HEK293 (cell line): ENCODE measurements at regions not wholly inside any gene's neighbourhood (a gene's known extent, or its start where the extent isn't known, plus 50 kb on each side); places are given as distances from the start of the nearest gene placed in this dataset.

Experiments used
- CTCF ChIA-PET: fragments of 350-600 bp; formaldehyde crosslinking; extraction: SDS; loops from one replicate; lab custom pipeline; 2021; ENCODE audit warnings: antibody characterized with exemption; lab: Yijun Ruan, JAX
- POLR2A ChIA-PET: fragments of 300-600 bp; formaldehyde crosslinking; extraction: SDS; loops from one replicate; lab custom pipeline; 2020; ENCODE audit warnings: antibody characterized with exemption, inconsistent platforms; lab: Yijun Ruan, JAX
- H3K27ac ChIP-seq: fragments of 200-500 bp; sonication (Bioruptor generic); 2 replicates; pipeline ENCODE4 v1.5.1; 2014; ENCODE audit warnings: low read depth, low read length, control low read depth, inconsistent platforms; ENCODE audit errors: extremely low read depth
- H3K36me3 ChIP-seq, 2 experiments: fragments of 200-500 bp in 1 of 2; sonication (Bioruptor generic) in 1 of 2; 1 replicate in 1 of 2; 2 replicates in 1 of 2; pipeline ENCODE4 v1.5.1; 2014 to 2017; ENCODE audit warnings: inconsistent platforms in 2 of 2, low read length in 2 of 2; ENCODE audit not compliant: control insufficient read depth in 2 of 2, insufficient read depth in 1 of 2
- H3K4me1 ChIP-seq: fragments of 200-500 bp; sonication (Bioruptor generic); 2 replicates; pipeline ENCODE4 v1.5.1; 2014; ENCODE audit warnings: mild to moderate bottlenecking, low read length, inconsistent platforms; ENCODE audit not compliant: control insufficient read depth, insufficient read depth
- H3K4me3 ChIP-seq: 2 replicates; pipeline ENCODE4 v1.5.1; 2011; ENCODE audit warnings: low read depth, mild to moderate bottlenecking, control low read depth, low read length, moderate library complexity
- H3K9me3 ChIP-seq: fragments of 200-500 bp; sonication (Bioruptor generic); 2 replicates; pipeline ENCODE4 v1.5.1; 2014; ENCODE audit warnings: low read depth, low read length, inconsistent platforms; ENCODE audit not compliant: control insufficient read depth, insufficient read depth
- GLIS1 ChIP-seq: fragments of 450-650 bp; formaldehyde crosslinking; IDR thresholded peaks from 2 replicates; pipeline ENCODE4 v1.5.1; 2016; ENCODE audit warnings: missing biosample characterization, missing genetic modification characterization
- PRDM6 ChIP-seq: fragments of 450-650 bp; formaldehyde crosslinking; IDR thresholded peaks from 2 replicates; pipeline ENCODE4 v1.5.1; 2017; ENCODE audit warnings: missing biosample characterization, missing genetic modification characterization
- TSHZ1 ChIP-seq: fragments of 450-650 bp; formaldehyde crosslinking; IDR thresholded peaks from 2 replicates; pipeline ENCODE4 v1.5.1; 2016; ENCODE audit warnings: missing biosample characterization, missing genetic modification characterization, borderline replicate concordance
- YY1 ChIP-seq: fragments of 450-650 bp; formaldehyde crosslinking; IDR thresholded peaks from 2 replicates; pipeline ENCODE4 v1.5.1; 2018; ENCODE audit warnings: missing biosample characterization, missing genetic modification characterization
- ZBTB44 ChIP-seq: fragments of 450-650 bp; IDR thresholded peaks from 2 replicates; pipeline ENCODE4 v1.5.1; 2018; ENCODE audit warnings: missing biosample characterization, mild to moderate bottlenecking, missing genetic modification characterization
- ZEB2 ChIP-seq: fragments of 450-650 bp; formaldehyde crosslinking; IDR thresholded peaks from 2 replicates; pipeline ENCODE4 v1.5.1; 2016; ENCODE audit warnings: missing biosample characterization, missing genetic modification characterization
- ZNF140 ChIP-seq: fragments of 450-650 bp; formaldehyde crosslinking; IDR thresholded peaks from 2 replicates; pipeline ENCODE4 v1.5.1; 2016; ENCODE audit warnings: missing biosample characterization, missing genetic modification characterization
- ZNF175 ChIP-seq: fragments of 450-650 bp; formaldehyde crosslinking; IDR thresholded peaks from 2 replicates; pipeline ENCODE4 v1.5.1; 2016; ENCODE audit warnings: missing biosample characterization, missing genetic modification characterization
- ZNF2 ChIP-seq: fragments of 450-650 bp; formaldehyde crosslinking; IDR thresholded peaks from 2 replicates; pipeline ENCODE4 v1.5.1; 2016; ENCODE audit warnings: missing biosample characterization, missing genetic modification characterization
- ZNF335 ChIP-seq: fragments of 450-650 bp; formaldehyde crosslinking; conservative IDR thresholded peaks from 2 replicates; pipeline ENCODE4 v1.5.1; 2016; ENCODE audit warnings: missing biosample characterization, missing genetic modification characterization
- ZNF366 ChIP-seq: fragments of 450-650 bp; formaldehyde crosslinking; conservative IDR thresholded peaks from 2 replicates; pipeline ENCODE4 v1.5.1; 2016; ENCODE audit warnings: missing biosample characterization, missing genetic modification characterization
- ZNF404 ChIP-seq: fragments of 450-650 bp; formaldehyde crosslinking; IDR thresholded peaks from 2 replicates; pipeline ENCODE4 v1.5.1; 2017; ENCODE audit warnings: missing biosample characterization, missing genetic modification characterization
- ZNF518A ChIP-seq: fragments of 450-650 bp; formaldehyde crosslinking; conservative IDR thresholded peaks from 2 replicates; pipeline ENCODE4 v1.5.1; 2016; ENCODE audit warnings: low read depth, missing biosample characterization, missing genetic modification characterization
- TF ChIP-seq, protein P1 (sequence below): fragments of 450-650 bp; formaldehyde crosslinking; IDR thresholded peaks from 2 replicates; pipeline ENCODE4 v1.5.1; 2016; ENCODE audit warnings: missing biosample characterization, missing genetic modification characterization

- H3K4me3 ChIP-seq, result no peak overlapping the region
- POLR2A ChIA-PET, result no interaction called here
- no peak overlapping the region for H3K27ac ChIP-seq
Observed at GRCh38 chr2:59909147-59909546, 644.3 kb downstream of the BCL11A start.

DNA sequence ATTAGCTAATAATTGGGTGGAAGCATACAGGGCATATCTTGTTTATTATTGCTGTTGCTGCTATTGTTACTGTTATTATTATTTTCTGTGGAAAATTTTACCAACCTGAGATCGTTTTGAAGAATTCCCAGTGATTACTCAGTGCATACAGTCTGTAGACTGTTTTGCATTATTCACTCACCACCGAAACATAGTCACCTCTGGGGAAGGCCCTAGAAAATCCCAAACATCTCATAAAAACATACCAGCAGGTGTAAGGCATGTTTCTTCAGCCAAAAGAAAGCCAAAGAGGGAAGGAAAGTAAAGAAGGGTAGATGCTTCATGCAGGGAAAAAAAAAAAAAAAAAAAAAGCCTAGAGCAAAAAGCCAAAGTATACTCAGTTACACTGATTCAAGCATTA is 647.7 kb downstream of the BCL11A start:
- H3K9me3 ChIP-seq, result no peaks in the 10 kb centered on the region
- POLR2A ChIA-PET, result interaction anchor here (0.5 kb wide), 1 partner anchor 451 kb away, joined by 3 read pairs; no protein-coding TSS in a partner anchor
- H3K4me1 ChIP-seq, result no peaks in the 10 kb centered on the region; the same call in 1 of the 2 replicates
- CTCF ChIA-PET, result interaction anchor here (0.6 kb wide), 1 partner anchor 280 kb away, joined by 3 read pairs; no protein-coding TSS in a partner anchor
- H3K36me3 ChIP-seq, result no peaks in the 10 kb centered on the region
- no peak overlapping the region for H3K27ac ChIP-seq
- TF ChIP-seq ZBTB44 (tag by site-specific recombination) (no peak), ZNF140 (tag by site-specific recombination) (no peak), PRDM6 (tag by site-specific recombination) (no peak), ZNF518A (no peak), ZNF2 (tag by site-specific recombination) (no peak), YY1 (tag by site-specific recombination) (no peak)
- H3K4me3 ChIP-seq, result no peak overlapping the region

More at GRCh38 chr2:59909147-59909546, 644.3 kb downstream of the BCL11A start:
- Histone ChIP-seq H3K4me1 (no peaks in the 10 kb centered on the region; the same call in 1 of the 2 replicates), H3K9me3 (no peaks in the 10 kb centered on the region), H3K36me3 (no peaks in the 10 kb centered on the region)
- TF ChIP-seq ZNF366 (tag by site-specific recombination) (no peak), GLIS1 (tag by site-specific recombination) (no peak)
- TF ChIP-seq, protein P1, sequence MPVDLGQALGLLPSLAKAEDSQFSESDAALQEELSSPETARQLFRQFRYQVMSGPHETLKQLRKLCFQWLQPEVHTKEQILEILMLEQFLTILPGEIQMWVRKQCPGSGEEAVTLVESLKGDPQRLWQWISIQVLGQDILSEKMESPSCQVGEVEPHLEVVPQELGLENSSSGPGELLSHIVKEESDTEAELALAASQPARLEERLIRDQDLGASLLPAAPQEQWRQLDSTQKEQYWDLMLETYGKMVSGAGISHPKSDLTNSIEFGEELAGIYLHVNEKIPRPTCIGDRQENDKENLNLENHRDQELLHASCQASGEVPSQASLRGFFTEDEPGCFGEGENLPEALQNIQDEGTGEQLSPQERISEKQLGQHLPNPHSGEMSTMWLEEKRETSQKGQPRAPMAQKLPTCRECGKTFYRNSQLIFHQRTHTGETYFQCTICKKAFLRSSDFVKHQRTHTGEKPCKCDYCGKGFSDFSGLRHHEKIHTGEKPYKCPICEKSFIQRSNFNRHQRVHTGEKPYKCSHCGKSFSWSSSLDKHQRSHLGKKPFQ (tag by site-specific recombination), result no peak
- CTCF ChIA-PET, result no interaction called here

- no peaks in the 10 kb centered on the region for H3K36me3 ChIP-seq
- H3K4me3 ChIP-seq, result no peak overlapping the region; the same call in 1 of the 2 replicates
- ChIA-PET CTCF (interaction anchor here (0.6 kb wide), 1 partner anchor 519 kb away, joined by 3 read pairs; no protein-coding TSS in a partner anchor), POLR2A (no interaction called here)
- H3K4me1 ChIP-seq, result no peaks in the 10 kb centered on the region; the same call in 1 of the 2 replicates
- no peak overlapping the region for H3K27ac ChIP-seq
- H3K9me3 ChIP-seq, result no peaks in the 10 kb centered on the region
- TF ChIP-seq ZNF404 (tag by site-specific recombination), result no peak
- no peak for TF ChIP-seq TSHZ1
- TF ChIP-seq ZBTB44 (tag by site-specific recombination), result peak; percentile 50; the same call in 1 of the 2 replicates
- TF ChIP-seq ZNF335 (tag by site-specific recombination), result peak; percentile 58
- TF ChIP-seq ZEB2, result no peak
- no peak for TF ChIP-seq ZNF175
Observed at GRCh38 chr2:59903994-59904544, 649.4 kb downstream of the BCL11A start.
